ENCODE measurements at regions not wholly inside any gene's neighbourhood (a gene's known extent, or its start where the extent isn't known, plus 50 kb on each side); places are given as distances from the start of the nearest gene placed in this dataset.

DNA sequence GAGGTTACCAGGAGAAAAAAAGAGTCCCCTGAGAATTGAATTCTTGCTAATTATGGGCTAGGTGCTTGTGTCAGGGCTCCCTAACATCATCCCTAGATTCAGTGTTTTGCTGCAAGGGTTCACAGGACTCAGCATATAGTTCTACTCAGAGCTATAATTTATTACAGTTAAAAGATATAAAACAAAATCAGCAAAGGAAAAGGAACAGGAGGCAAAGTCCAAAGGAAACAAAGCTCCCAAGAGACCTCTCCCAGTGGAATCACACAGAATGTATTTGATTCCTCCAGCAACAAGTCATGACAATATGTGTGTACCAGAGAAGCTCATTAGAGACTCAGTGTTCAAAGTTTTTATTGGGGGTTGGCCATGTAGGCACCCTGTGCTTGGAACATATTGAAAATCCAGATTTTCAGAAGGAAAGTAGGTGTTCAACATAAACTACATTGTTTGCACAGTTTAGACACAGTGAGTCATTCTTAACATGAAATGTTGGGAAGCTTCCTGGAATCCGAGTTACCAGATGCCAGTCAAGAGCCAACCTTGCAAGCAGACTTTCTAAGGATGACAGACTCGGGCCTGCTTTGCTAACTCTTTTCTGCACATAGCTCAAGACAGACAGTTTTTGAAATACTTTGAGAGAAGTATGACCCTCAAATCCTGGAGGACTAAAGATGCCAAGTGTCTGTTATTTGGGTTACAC, 311.3 kb upstream of the EMCN start:
- TF ChIP-seq CTCF (IDR thresholded peaks at IDR 0.05) (no peak), POLR2A (IDR thresholded peaks at IDR 0.05) (no peak)

Data from breast epithelium (tissue), 3 donors.